HCT116 (cell line): ENCODE measurements at regions not wholly inside any gene's neighbourhood (a gene's known extent, or its start where the extent isn't known, plus 50 kb on each side); places are given as distances from the start of the nearest gene placed in this dataset.

Experiments used
- ATAC-seq: fragments of 200-7000 bp; cut with Tn5 transposase; 2 replicates; pipeline ENCODE4 v1.9.1; 2020; ENCODE audit warnings: mild to moderate bottlenecking, moderate library complexity
- BruUV-seq: library from RNA; stranded (reverse); fragments of 400-500 nt; replicated peaks from 2 replicates; lab custom pipeline; 2021; lab: Mats Ljungman, UMichigan
- CTCF ChIA-PET: fragments of 300-600 bp; sonication (Branson Sonifier 250); formaldehyde crosslinking; loops from one replicate; lab custom pipeline; 2021; ENCODE audit warnings: antibody characterized with exemption; lab: Charles Lee
- POLR2A ChIA-PET: fragments of 300-600, 350-600 bp; sonication (Branson Sonifier 250); formaldehyde crosslinking; loops from one replicate; lab custom pipeline; 2021; ENCODE audit warnings: antibody characterized with exemption; lab: Charles Lee
- RAD21 ChIA-PET, 2 experiments: fragments of 300-600 bp; sonication (Branson Sonifier 250); formaldehyde crosslinking; loops; one replicate each; lab custom pipeline; 2023; ENCODE audit warnings: low total read pairs in 2 of 2; ENCODE audit not compliant: uncharacterized antibody in 2 of 2, unreplicated experiment in 2 of 2, low non-redundant PET in 1 of 2; lab: Charles Lee
- DNase-seq: peaks from one replicate; pipeline ENCODE4 v3.0.0-alpha.2; 2010; ENCODE audit warnings: low read depth, low spot score
- H2AFZ ChIP-seq: fragments of 200-600 bp; shearing (Covaris generic), sonication (generic); 2 replicates; pipeline ENCODE4 v1.6.1; 2017; ENCODE audit warnings: low read depth, mixed run types, mixed read lengths, antibody characterized with exemption, low read length; ENCODE audit not compliant: poor library complexity, severe bottlenecking
- H3K27ac ChIP-seq: 2 replicates; pipeline ENCODE4 v1.5.1; 2012; ENCODE audit warnings: low read depth, low read length
- H3K27me3 ChIP-seq: fragments of 200-600 bp; sonication (generic); 2 replicates; pipeline ENCODE4 v1.6.1; 2016; ENCODE audit warnings: mixed run types, low read length, mixed read lengths; ENCODE audit not compliant: insufficient read depth
- H3K36me3 ChIP-seq, 2 experiments: fragments of 200-500 bp in 1 of 2; fragments of 200-600 bp in 1 of 2; sonication (Bioruptor generic) in 1 of 2; sonication (generic) in 1 of 2; 2 replicates each; pipeline versions ENCODE4 v1.5.1 to v1.6.1; 2014 to 2016; ENCODE audit warnings: low read length in 2 of 2, inconsistent platforms in 1 of 2, mixed read lengths in 1 of 2, mixed run types in 1 of 2; ENCODE audit not compliant: insufficient read depth in 2 of 2, control insufficient read depth in 1 of 2
- H3K4me1 ChIP-seq, 2 experiments: fragments of 200-600 bp in 1 of 2; sonication (generic) in 1 of 2; 2 replicates each; pipeline versions ENCODE4 v1.5.1 to v1.6.1; 2012 to 2017; ENCODE audit warnings: low read length in 2 of 2, inconsistent platforms in 1 of 2, mild to moderate bottlenecking in 1 of 2, mixed read lengths in 1 of 2, mixed run types in 1 of 2, moderate library complexity in 1 of 2; ENCODE audit not compliant: insufficient read depth in 2 of 2, control insufficient read depth in 1 of 2
- H3K4me2 ChIP-seq: fragments of 200-600 bp; sonication (generic); 2 replicates; pipeline ENCODE4 v1.6.1; 2017; ENCODE audit warnings: mixed run types, low read length, mixed read lengths
- H3K4me3 ChIP-seq, 2 experiments: fragments of 200-600 bp in 1 of 2; sonication (generic) in 1 of 2; replicated peaks in 1 of 2; 2 replicates each; pipeline ENCODE4 v1.5.1; 2011 to 2016; ENCODE audit warnings: low read length in 2 of 2, control low read depth in 1 of 2, low read depth in 1 of 2, mild to moderate bottlenecking in 1 of 2, mixed read lengths in 1 of 2, mixed run types in 1 of 2
- H3K79me2 ChIP-seq: fragments of 200-600 bp; sonication (generic); 2 replicates; pipeline ENCODE4 v1.6.1; 2017; ENCODE audit warnings: mild to moderate bottlenecking, mixed run types, low read length, moderate library complexity, mixed read lengths; ENCODE audit not compliant: insufficient read depth
- H3K9ac ChIP-seq: fragments of 200-600 bp; sonication (generic); 2 replicates; pipeline ENCODE4 v1.6.1; 2016; ENCODE audit warnings: low read length, mixed read lengths
- H3K9me2 ChIP-seq: fragments of 200-600 bp; sonication (generic), shearing (Covaris generic); 2 replicates; pipeline ENCODE4 v1.6.1; 2017; ENCODE audit warnings: mixed run types, mild to moderate bottlenecking, moderate library complexity; ENCODE audit not compliant: insufficient read depth
- H3K9me3 ChIP-seq, 2 experiments: fragments of 200-500 bp in 1 of 2; fragments of 200-600 bp in 1 of 2; sonication (Bioruptor generic) in 1 of 2; sonication (generic) in 1 of 2; 2 replicates each; pipeline ENCODE4 v1.6.1; 2014 to 2017; ENCODE audit warnings: low read length in 2 of 2, mixed read lengths in 2 of 2, inconsistent platforms in 1 of 2, low read depth in 1 of 2, mild to moderate bottlenecking in 1 of 2, mixed run types in 1 of 2, moderate library complexity in 1 of 2; ENCODE audit not compliant: control insufficient read depth in 1 of 2, insufficient read depth in 1 of 2
- H4K20me1 ChIP-seq: fragments of 200-600 bp; sonication (generic), shearing (Covaris generic); 2 replicates; pipeline ENCODE4 v1.6.1; 2017; ENCODE audit warnings: mixed run types, mild to moderate bottlenecking, moderate library complexity; ENCODE audit not compliant: insufficient read depth
- CEBPB ChIP-seq: IDR thresholded peaks from 2 replicates; pipeline ENCODE4 v1.6.1; 2012; ENCODE audit warnings: low read depth
- CTCF ChIP-seq, 3 experiments: fragments of 200-600 bp in 1 of 3; sonication (generic) in 1 of 3; IDR thresholded peaks in 2 of 3; conservative IDR thresholded peaks in 1 of 3; 2 replicates each; pipeline ENCODE4 v1.5.1; 2012 to 2017; ENCODE audit warnings: low read depth in 2 of 3, low read length in 2 of 3, antibody characterized with exemption in 1 of 3, borderline replicate concordance in 1 of 3, control low read depth in 1 of 3, mild to moderate bottlenecking in 1 of 3, mixed read lengths in 1 of 3, mixed run types in 1 of 3, moderate library complexity in 1 of 3; ENCODE audit not compliant: insufficient read depth in 1 of 3
- EZH2 ChIP-seq: fragments of 200-600 bp; sonication (generic); IDR thresholded peaks from 2 replicates; pipeline ENCODE4 v1.6.1; 2017; ENCODE audit warnings: antibody characterized with exemption, mixed run types
- POLR2AphosphoS5 ChIP-seq: IDR thresholded peaks from 2 replicates; pipeline ENCODE4 v1.6.1; 2011; ENCODE audit warnings: mild to moderate bottlenecking, low read depth, low read length, moderate library complexity
- YY1 ChIP-seq: IDR thresholded peaks from 2 replicates; pipeline ENCODE4 v1.6.1; 2011; ENCODE audit warnings: low read length, low read depth, moderate library complexity, mild to moderate bottlenecking; ENCODE audit not compliant: insufficient replicate concordance; ENCODE audit errors: extremely low read depth
- ZBTB33 ChIP-seq: IDR thresholded peaks from 2 replicates; pipeline ENCODE4 v1.6.1; 2011; ENCODE audit warnings: mild to moderate bottlenecking, low read length, moderate library complexity; ENCODE audit not compliant: insufficient replicate concordance; ENCODE audit errors: extremely low read depth
- intact Hi-C: fragments of 100-400 bp; cut with micrococcal nuclease; formaldehyde crosslinking; loops from 2 replicates; pipeline ENCODE4 v1.10.0; 2022

GRCh38 chr10:84574102-84574501 is 245.7 kb downstream of the CCSER2 start:
- H3K4me3 ChIP-seq: no peak overlapping the region
- no peak overlapping the region for H3K27ac ChIP-seq
- H3K9ac ChIP-seq: no peak overlapping the region
- no peaks in the 10 kb centered on the region for H3K9me2 ChIP-seq
- no peaks in the 10 kb centered on the region for H3K79me2 ChIP-seq
- intact Hi-C loops: no loop called here
- no peaks in the 10 kb centered on the region for H3K4me1 ChIP-seq
- TF ChIP-seq CEBPB: no peak
- no peak for TF ChIP-seq EZH2
- no peak for TF ChIP-seq ZBTB33
- TF ChIP-seq CTCF (IDR thresholded peaks at IDR 0.05 in 2 of 3, conservative IDR thresholded peaks at IDR 0.05 in 1 of 3; ENCODE audit: borderline replicate concordance in 1 of 3, insufficient read depth in 1 of 3, low read depth in 2 of 3, low read length in 2 of 3): peak in 2 of 3 experiments; percentile 29 to 30; a peak in 3 of 6 replicates
- no peak for TF ChIP-seq POLR2AphosphoS5
- TF ChIP-seq YY1: no peak
- ChIA-PET POLR2A (no interaction called here), RAD21 (no interaction called here), CTCF (interaction anchor here (0.6 to 1.0 kb wide), 3 partner anchors 10 to 33 kb away, joined by 3 read pairs; no protein-coding TSS in a partner anchor)
- no peaks in the 10 kb centered on the region for H4K20me1 ChIP-seq
- H3K36me3 ChIP-seq: no peaks in the 10 kb centered on the region
- ATAC-seq (peak; percentile 84), DNase-seq (no peak)
- H2AFZ ChIP-seq: no peak overlapping the region
- H3K4me2 ChIP-seq: no peak overlapping the region
- BruUV-seq: no TSS peak
- H3K27me3 ChIP-seq: 0 out of 2 replicates have a peak, but pooled peaks cover 8% of the 10 kb centered on the region
- H3K9me3 ChIP-seq: 0 out of 4 replicates have a peak, but pooled peaks cover 0 to 3% of the 10 kb centered on the region in 2 experiments
